ENCODE measurements at regions not wholly inside any gene's neighbourhood (a gene's known extent, or its start where the extent isn't known, plus 50 kb on each side); places are given as distances from the start of the nearest gene placed in this dataset.
"Not testable (repeated sequence)": the region's sequence is repeated elsewhere in the genome, so short reads cannot be mapped to it uniquely, and the experiment has no call there.

DNA sequence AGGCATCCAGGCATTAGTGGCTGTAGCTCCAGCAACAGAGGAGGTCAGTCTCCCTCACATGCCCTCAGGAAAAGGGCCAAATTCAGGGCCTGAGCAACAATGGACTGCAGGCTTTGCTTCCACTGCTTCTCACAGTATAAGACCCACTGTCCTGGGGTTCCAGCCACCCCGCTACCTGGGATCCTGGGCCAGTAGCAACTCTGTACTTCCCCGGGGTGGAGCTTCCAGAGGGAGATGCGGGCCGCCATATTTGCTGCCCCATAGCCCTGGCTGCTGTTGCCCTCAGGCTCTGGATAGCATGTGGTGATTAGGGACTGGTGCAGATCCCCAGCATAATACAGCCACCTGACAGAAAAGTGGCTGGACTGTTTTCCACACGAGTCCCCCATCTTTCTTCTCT lies 201.1 kb upstream of the POGK start:
- Histone ChIP-seq H4K20me1 (replicated peaks; ENCODE audit: control insufficient read depth, extremely low read depth, insufficient read depth, low read length) (no peaks in the 10 kb centered on the region), H3K36me3 (ENCODE audit: control insufficient read depth in 2 of 2, extremely low read depth in 1 of 2, insufficient read depth in 2 of 2, low read length in 2 of 2) (no peaks in the 10 kb centered on the region), H3K4me3 (replicated peaks in 1 of 3; ENCODE audit: insufficient read depth in 1 of 3, low read depth in 1 of 3, low read length in 3 of 3) (no peak overlapping the region), H3K27me3 (ENCODE audit: control insufficient read depth in 2 of 2, insufficient read depth in 2 of 2, low read length in 2 of 2) (no peaks in the 10 kb centered on the region), H3K4me2 (ENCODE audit: insufficient read depth, low read length) (no peak overlapping the region), H3K4me1 (ENCODE audit: control insufficient read depth, extremely low read depth, insufficient read depth, low read length) (no peaks in the 10 kb centered on the region), H3K9me1 (replicated peaks; ENCODE audit: control insufficient read depth, extremely low read depth, insufficient read depth, low read length) (no peaks in the 10 kb centered on the region), H2AFZ (ENCODE audit: low read depth, low read length) (no peak overlapping the region), H3K27ac (ENCODE audit: insufficient read depth, low read depth, low read length) (no peak overlapping the region), H3K79me2 (ENCODE audit: control insufficient read depth, insufficient read depth, low read length) (no peaks in the 10 kb centered on the region), H3K9me3 (replicated peaks; ENCODE audit: control insufficient read depth, insufficient read depth, low read length) (no peaks in the 10 kb centered on the region), H3K9ac (replicated peaks; ENCODE audit: extremely low read depth, insufficient read depth, low read length) (no peak overlapping the region)
- DNase-seq (ENCODE audit: low read depth, low spot score) (no peak), FAIRE-seq (no peak)
- no peak for TF ChIP-seq MYC (IDR thresholded peaks at IDR 0.05; ENCODE audit: low read depth, low read length)
- TF ChIP-seq, protein P1, sequence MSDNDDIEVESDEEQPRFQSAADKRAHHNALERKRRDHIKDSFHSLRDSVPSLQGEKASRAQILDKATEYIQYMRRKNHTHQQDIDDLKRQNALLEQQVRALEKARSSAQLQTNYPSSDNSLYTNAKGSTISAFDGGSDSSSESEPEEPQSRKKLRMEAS (IDR thresholded peaks at IDR 0.05; ENCODE audit: insufficient read depth, insufficient read length): no peak
- TF ChIP-seq, protein P2, sequence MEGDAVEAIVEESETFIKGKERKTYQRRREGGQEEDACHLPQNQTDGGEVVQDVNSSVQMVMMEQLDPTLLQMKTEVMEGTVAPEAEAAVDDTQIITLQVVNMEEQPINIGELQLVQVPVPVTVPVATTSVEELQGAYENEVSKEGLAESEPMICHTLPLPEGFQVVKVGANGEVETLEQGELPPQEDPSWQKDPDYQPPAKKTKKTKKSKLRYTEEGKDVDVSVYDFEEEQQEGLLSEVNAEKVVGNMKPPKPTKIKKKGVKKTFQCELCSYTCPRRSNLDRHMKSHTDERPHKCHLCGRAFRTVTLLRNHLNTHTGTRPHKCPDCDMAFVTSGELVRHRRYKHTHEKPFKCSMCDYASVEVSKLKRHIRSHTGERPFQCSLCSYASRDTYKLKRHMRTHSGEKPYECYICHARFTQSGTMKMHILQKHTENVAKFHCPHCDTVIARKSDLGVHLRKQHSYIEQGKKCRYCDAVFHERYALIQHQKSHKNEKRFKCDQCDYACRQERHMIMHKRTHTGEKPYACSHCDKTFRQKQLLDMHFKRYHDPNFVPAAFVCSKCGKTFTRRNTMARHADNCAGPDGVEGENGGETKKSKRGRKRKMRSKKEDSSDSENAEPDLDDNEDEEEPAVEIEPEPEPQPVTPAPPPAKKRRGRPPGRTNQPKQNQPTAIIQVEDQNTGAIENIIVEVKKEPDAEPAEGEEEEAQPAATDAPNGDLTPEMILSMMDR (IDR thresholded peaks at IDR 0.05; ENCODE audit: extremely low read depth in 1 of 2, insufficient read depth in 1 of 2, low read depth in 1 of 2, low read length in 2 of 2): no peak
- TF ChIP-seq POLR2AphosphoS5 (IDR thresholded peaks at IDR 0.05; ENCODE audit: insufficient read depth, low read depth, low read length): no peak
- no peak for TF ChIP-seq POLR2A (IDR thresholded peaks at IDR 0.05; ENCODE audit: low read depth, low read length)
- no peak for TF ChIP-seq JUN (IDR thresholded peaks at IDR 0.05; ENCODE audit: borderline replicate concordance, insufficient read depth, insufficient read length, low read depth)
- no peak for TF ChIP-seq EZH2 (IDR thresholded peaks at IDR 0.05; ENCODE audit: borderline replicate concordance, low read depth, low read length, severe bottlenecking)
- TF ChIP-seq GATA2 (IDR thresholded peaks at IDR 0.05; ENCODE audit: insufficient read depth, insufficient read length, low read depth, low read length): no peak
- TF ChIP-seq FOS (IDR thresholded peaks at IDR 0.05; ENCODE audit: borderline replicate concordance, insufficient read depth, low read length): no peak
- POLR2A ChIA-PET: no interaction called here
- intact Hi-C loops (cut with micrococcal nuclease): no loop called here
- CTCF ChIA-PET: no interaction called here
- dilution Hi-C loops (cut with MboI; ENCODE audit: extremely low pct_ligation_motif_present, low sequenced_read_pairs): no loop called here
- no TSS peak for BruUV-seq (replicated peaks)

DNA sequence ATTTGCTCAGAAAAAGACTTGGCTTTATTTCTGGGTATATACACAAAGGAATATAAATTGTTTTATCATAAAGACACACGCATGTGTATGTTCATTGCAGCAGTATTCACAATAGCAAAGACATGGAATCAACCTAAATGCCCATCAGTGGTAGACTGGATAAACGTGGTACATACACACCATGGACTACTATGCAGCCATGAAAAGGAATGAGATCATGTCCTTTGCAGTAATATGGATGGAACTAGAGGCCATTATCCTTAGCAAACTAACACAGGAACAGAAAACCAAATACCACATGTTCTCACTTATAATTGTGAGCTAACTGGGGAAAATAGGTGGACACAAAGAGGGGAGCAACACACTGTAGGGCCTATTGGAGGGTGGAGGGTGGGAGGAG lies 182.0 kb upstream of the POGK start:
- intact Hi-C loops (cut with micrococcal nuclease); H3K4me2 ChIP-seq (ENCODE audit: insufficient read depth, low read length); POLR2A ChIA-PET; H3K4me1 ChIP-seq (ENCODE audit: control insufficient read depth, extremely low read depth, insufficient read depth, low read length); H4K20me1 ChIP-seq (replicated peaks; ENCODE audit: control insufficient read depth, extremely low read depth, insufficient read depth, low read length); H3K9ac ChIP-seq (replicated peaks; ENCODE audit: extremely low read depth, insufficient read depth, low read length); BruUV-seq (replicated peaks); H2AFZ ChIP-seq (ENCODE audit: low read depth, low read length); CTCF ChIA-PET; DNase-seq (ENCODE audit: low read depth, low spot score); H3K27me3 ChIP-seq (ENCODE audit: control insufficient read depth in 2 of 2, insufficient read depth in 2 of 2, low read length in 2 of 2); FAIRE-seq; H3K36me3 ChIP-seq (ENCODE audit: control insufficient read depth in 2 of 2, extremely low read depth in 1 of 2, insufficient read depth in 2 of 2, low read length in 2 of 2); dilution Hi-C loops (cut with MboI; ENCODE audit: extremely low pct_ligation_motif_present, low sequenced_read_pairs); H3K79me2 ChIP-seq (ENCODE audit: control insufficient read depth, insufficient read depth, low read length); H3K27ac ChIP-seq (ENCODE audit: insufficient read depth, low read depth, low read length); H3K9me3 ChIP-seq (replicated peaks; ENCODE audit: control insufficient read depth, insufficient read depth, low read length); H3K4me3 ChIP-seq (replicated peaks in 1 of 3; ENCODE audit: insufficient read depth in 1 of 3, low read depth in 1 of 3, low read length in 3 of 3); H3K9me1 ChIP-seq (replicated peaks; ENCODE audit: control insufficient read depth, extremely low read depth, insufficient read depth, low read length): not testable (repeated sequence)

DNA sequence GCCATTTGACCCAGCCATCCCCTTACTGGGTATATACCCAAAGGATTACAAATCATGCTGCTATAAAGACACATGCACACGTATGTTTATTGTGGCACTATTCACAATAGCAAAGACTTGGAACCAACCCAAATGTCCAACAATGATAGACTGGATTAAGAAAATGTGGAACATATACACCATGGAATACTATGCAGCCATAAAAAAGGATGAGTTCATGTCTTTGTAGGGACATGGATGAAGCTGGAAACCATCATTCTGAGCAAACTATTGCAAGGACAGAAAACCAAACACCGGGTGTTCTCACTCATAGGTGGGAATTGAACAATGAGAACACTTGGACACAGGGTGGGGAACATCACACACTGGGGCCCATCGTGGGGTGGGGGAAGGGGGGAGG lies 172.5 kb upstream of the POGK start:
- H3K9me1 ChIP-seq (replicated peaks; ENCODE audit: control insufficient read depth, extremely low read depth, insufficient read depth, low read length); BruUV-seq (replicated peaks); POLR2A ChIA-PET; CTCF ChIA-PET; H3K27ac ChIP-seq (ENCODE audit: insufficient read depth, low read depth, low read length); DNase-seq (ENCODE audit: low read depth, low spot score); H3K27me3 ChIP-seq (ENCODE audit: control insufficient read depth in 2 of 2, insufficient read depth in 2 of 2, low read length in 2 of 2); H3K79me2 ChIP-seq (ENCODE audit: control insufficient read depth, insufficient read depth, low read length); H3K9me3 ChIP-seq (replicated peaks; ENCODE audit: control insufficient read depth, insufficient read depth, low read length); intact Hi-C loops (cut with micrococcal nuclease); H3K4me2 ChIP-seq (ENCODE audit: insufficient read depth, low read length); H3K9ac ChIP-seq (replicated peaks; ENCODE audit: extremely low read depth, insufficient read depth, low read length); H3K4me3 ChIP-seq (replicated peaks in 1 of 3; ENCODE audit: insufficient read depth in 1 of 3, low read depth in 1 of 3, low read length in 3 of 3); H3K4me1 ChIP-seq (ENCODE audit: control insufficient read depth, extremely low read depth, insufficient read depth, low read length); FAIRE-seq; H2AFZ ChIP-seq (ENCODE audit: low read depth, low read length); H4K20me1 ChIP-seq (replicated peaks; ENCODE audit: control insufficient read depth, extremely low read depth, insufficient read depth, low read length); dilution Hi-C loops (cut with MboI; ENCODE audit: extremely low pct_ligation_motif_present, low sequenced_read_pairs); H3K36me3 ChIP-seq (ENCODE audit: control insufficient read depth in 2 of 2, extremely low read depth in 1 of 2, insufficient read depth in 2 of 2, low read length in 2 of 2): not testable (repeated sequence)

Measured in endothelial cell of umbilical vein (primary cell).